NOMO-1 (cell line): ENCODE measurements at regions not wholly inside any gene's neighbourhood (a gene's known extent, or its start where the extent isn't known, plus 50 kb on each side); places are given as distances from the start of the nearest gene placed in this dataset.
"Not testable (repeated sequence)": the region's sequence is repeated elsewhere in the genome, so short reads cannot be mapped to it uniquely, and the experiment has no call there.

ENCODE experiments used
- DNase-seq, 2 experiments: peaks; one replicate each; lab custom pipeline; 2025; ENCODE audit not compliant: unreplicated experiment in 2 of 2; lab: John Stamatoyannopoulos, UW

- no peak for DNase-seq
These were observed 494.1 kb upstream of the DPH6 start for GRCh38 chr15:36039996-36040572.

GRCh38 chr15:36047018-36047716 is 501.2 kb upstream of the DPH6 start:
- not testable (repeated sequence) for DNase-seq

- no peak for DNase-seq
These were observed 504.9 kb upstream of the DPH6 start for GRCh38 chr15:36050899-36051298.

- DNase-seq: not testable (repeated sequence)
These were observed 506.7 kb upstream of the DPH6 start for GRCh38 chr15:36052641-36053040.

- no peak for DNase-seq
These were observed 507.8 kb upstream of the DPH6 start for GRCh38 chr15:36053746-36054145.

- DNase-seq: no peak
These were observed 513.6 kb upstream of the DPH6 start for GRCh38 chr15:36059596-36059995.

DNA sequence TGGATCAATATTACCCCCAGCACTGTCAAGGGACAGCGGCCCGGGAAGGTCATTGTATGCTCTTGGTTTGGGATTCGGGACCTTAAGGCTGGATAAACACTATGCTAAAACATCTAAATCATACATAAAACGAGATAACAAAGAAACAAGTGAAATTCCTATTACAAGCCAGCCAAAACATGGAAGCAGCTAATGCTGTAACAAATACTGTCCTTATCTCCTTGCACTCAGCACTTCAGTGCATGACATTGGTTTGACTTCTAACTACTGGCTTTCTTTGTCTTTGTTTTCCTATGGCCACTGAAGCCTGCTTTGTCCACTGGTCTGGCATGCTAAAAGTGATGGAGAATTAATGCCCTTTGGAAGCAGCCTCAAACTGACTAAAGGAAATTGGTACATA is 516.4 kb upstream of the DPH6 start:
- no peak for DNase-seq

DNA sequence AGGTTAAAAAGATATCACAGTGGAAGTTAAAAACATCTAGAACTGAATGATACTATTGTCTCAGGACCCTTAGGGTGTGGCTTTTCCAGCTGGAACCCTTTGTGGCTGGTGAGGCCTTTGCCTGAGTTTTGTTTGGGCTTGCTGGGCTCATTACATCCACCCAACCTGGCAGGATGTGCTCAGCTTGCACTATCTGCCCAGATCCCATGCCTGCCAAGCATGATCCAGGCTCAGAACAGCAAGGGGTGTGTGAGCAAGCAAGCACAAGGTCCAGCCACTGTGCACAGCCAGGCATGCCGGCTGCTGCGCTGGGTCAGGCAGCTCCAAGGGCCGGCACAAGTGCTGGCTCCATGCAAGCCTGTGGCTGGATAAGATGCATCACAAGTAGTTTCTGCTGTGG is 512.7 kb upstream of the CDIN1 start:
- DNase-seq: no peak

- no peak for DNase-seq
These were observed 511.7 kb upstream of the CDIN1 start for GRCh38 chr15:36067483-36068274.

- no peak for DNase-seq
These were observed 504.1 kb upstream of the CDIN1 start for GRCh38 chr15:36075333-36075732.

GRCh38 chr15:36079021-36079420 is 500.4 kb upstream of the CDIN1 start:
- no peak for DNase-seq

- no peak for DNase-seq
These were observed 498.7 kb upstream of the CDIN1 start for GRCh38 chr15:36080759-36081158.

DNA sequence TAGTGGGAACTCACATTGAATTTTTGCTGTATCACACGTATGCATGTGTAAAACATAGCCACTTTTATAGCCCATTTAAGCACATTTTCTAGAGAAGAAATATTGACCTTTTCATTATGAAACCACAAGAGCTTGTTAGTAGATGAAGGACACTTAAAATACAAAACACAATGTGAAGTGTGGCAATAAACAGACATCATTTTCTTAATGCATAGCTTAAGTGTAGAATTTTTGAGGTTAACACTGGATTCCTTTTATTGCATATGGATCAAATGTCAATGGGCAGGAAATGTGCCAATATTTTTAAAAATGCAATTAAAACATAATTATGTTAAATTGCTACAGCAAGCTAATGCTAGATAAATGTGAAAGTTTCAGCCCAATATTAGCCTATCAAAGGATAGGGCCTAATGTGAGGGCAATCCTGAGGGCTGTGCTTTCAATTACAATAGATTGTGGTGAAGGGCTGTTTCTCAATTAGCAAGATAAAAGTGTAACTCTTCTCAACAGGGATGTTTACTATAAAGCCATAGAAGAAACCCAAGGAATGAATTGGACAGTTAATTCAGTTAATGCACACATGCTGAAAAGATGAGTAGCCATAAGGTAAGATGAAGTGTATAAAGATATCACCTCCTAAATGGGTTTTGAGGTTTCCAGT is 489.0 kb upstream of the CDIN1 start:
- no peak for DNase-seq

GRCh38 chr15:36106640-36107335 is 472.6 kb upstream of the CDIN1 start:
- no peak for DNase-seq

GRCh38 chr15:36108541-36108940 is 470.9 kb upstream of the CDIN1 start:
- DNase-seq: no peak

DNA sequence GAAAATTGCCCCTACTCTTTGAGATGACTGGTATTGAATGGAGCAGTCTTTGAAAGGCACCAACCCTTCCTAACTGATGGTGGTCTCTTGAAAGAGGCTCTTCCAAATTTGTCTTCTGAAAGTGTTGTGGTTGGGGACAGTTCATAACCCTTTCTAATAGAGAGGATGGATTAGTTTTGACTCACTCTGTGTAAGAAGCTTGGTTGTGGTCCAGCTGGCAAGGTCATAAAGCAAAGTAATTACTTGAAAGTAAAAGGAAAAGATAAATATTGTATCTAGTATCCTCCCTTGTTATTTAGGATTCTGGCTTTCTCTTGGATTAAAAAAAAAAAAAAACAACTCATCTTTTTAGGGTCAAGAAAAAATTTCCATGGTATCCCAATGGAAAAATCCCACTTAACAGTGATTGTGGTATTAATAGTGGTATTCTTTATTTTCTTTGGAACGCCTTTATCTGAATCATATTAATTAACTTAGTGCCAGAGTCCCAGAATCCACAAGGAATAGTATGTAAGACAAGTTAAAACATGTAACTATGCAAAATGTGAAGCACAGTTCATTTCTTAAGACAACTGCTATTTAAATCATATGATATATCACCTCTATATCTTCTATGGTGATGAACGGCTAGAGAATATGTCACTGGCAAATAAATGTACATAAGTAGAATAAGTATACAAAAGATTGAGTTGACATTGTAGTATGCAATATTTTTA is 469.3 kb upstream of the CDIN1 start:
- DNase-seq: no peak

- DNase-seq: no peak
These were observed 468.8 kb upstream of the CDIN1 start for GRCh38 chr15:36110659-36110993.

GRCh38 chr15:36117296-36117787 is 462.1 kb upstream of the CDIN1 start:
- DNase-seq: no peak

DNA sequence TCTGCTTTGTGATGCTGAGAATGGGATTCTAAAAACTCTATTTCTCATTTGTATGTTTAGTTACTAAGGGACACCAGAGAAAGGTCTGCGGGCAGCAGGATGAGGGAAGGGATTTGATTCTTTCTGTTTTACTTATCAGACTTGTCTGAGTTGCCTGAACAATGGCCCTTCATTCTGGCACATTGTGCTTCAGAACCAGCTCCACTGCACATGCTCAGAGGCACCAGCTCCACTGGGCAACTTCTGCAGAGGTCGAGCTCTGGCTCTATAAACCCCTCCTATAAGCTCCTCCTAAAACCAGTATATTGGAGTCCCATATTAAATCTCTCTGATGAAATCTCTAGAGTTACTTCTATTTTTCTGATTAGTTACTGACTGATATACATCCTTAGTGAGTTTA is 453.2 kb upstream of the CDIN1 start:
- no peak for DNase-seq

- DNase-seq: no peak
These were observed 448.6 kb upstream of the CDIN1 start for GRCh38 chr15:36130641-36131310.
